AG04450 (cell line): ENCODE measurements at regions not wholly inside any gene's neighbourhood (a gene's known extent, or its start where the extent isn't known, plus 50 kb on each side); places are given as distances from the start of the nearest gene placed in this dataset.
A peak's percentile ranks its signal among the peaks of the same experiment; 100 is the strongest.

Experiments used
- CTCF ChIA-PET: fragments of 300-600, 350-600 bp; formaldehyde crosslinking; extraction: SDS; loops from one replicate; lab custom pipeline; 2022; ENCODE audit warnings: antibody characterized with exemption, inconsistent platforms; lab: Charles Lee
- POLR2A ChIA-PET: fragments of 350-600 bp; formaldehyde crosslinking; extraction: SDS; loops from one replicate; lab custom pipeline; 2021; ENCODE audit warnings: antibody characterized with exemption, inconsistent platforms; lab: Yijun Ruan, JAX
- DNase-seq: peaks from one replicate; pipeline ENCODE4 v3.0.0-alpha.2; 2011; ENCODE audit warnings: low read depth, low spot score
- H3K27ac ChIP-seq: one replicate; pipeline ENCODE4 v1.5.1; 2012; ENCODE audit warnings: low read depth, low read length, control low read depth
- H3K27me3 ChIP-seq: one replicate; pipeline ENCODE4 v1.6.0; 2012; ENCODE audit warnings: low read length; ENCODE audit not compliant: control insufficient read depth, insufficient read depth
- H3K4me3 ChIP-seq: 2 replicates; pipeline ENCODE4 v1.5.1; 2011; ENCODE audit warnings: mild to moderate bottlenecking, low read depth, low read length, control low read depth
- H3K9me3 ChIP-seq: 2 replicates; pipeline ENCODE4 v1.5.1; 2012; ENCODE audit warnings: low read length; ENCODE audit not compliant: control insufficient read depth, insufficient read depth
- CTCF ChIP-seq: IDR thresholded peaks from 2 replicates; pipeline ENCODE4 v1.5.1; 2011; ENCODE audit warnings: low read depth, low read length, control low read depth, inconsistent platforms

GRCh38 chr12:107448198-107448597 lies 237.4 kb upstream of the PWP1 start:
- H3K27ac ChIP-seq: no peak overlapping the region
- ChIA-PET CTCF (interaction anchor here (0.7 to 2.1 kb wide), 7 partner anchors 9 to 159 kb away, joined by 3 to 10 read pairs (median 3); no protein-coding TSS in a partner anchor), POLR2A (no interaction called here)
- no peak for DNase-seq
- no peaks in the 10 kb centered on the region; the same call in 1 of the 2 replicates for H3K9me3 ChIP-seq
- TF ChIP-seq CTCF: peak; percentile 58
- H3K4me3 ChIP-seq: no peak overlapping the region
- H3K27me3 ChIP-seq: no peaks in the 10 kb centered on the region

GRCh38 chr12:107449891-107450290 lies 235.7 kb upstream of the PWP1 start:
- no peak overlapping the region for H3K4me3 ChIP-seq
- H3K27me3 ChIP-seq: no peaks in the 10 kb centered on the region
- ChIA-PET CTCF (interaction anchor here (0.9 to 2.1 kb wide), 3 partner anchors 11 to 318 kb away, joined by 3 to 8 read pairs (median 6); no protein-coding TSS in a partner anchor), POLR2A (no interaction called here)
- H3K9me3 ChIP-seq: no peaks in the 10 kb centered on the region; the same call in 1 of the 2 replicates
- H3K27ac ChIP-seq: no peak overlapping the region
- no peak for TF ChIP-seq CTCF
- no peak for DNase-seq

GRCh38 chr12:107450541-107450940 lies 235.1 kb upstream of the PWP1 start:
- no peaks in the 10 kb centered on the region for H3K9me3 ChIP-seq
- TF ChIP-seq CTCF: no peak
- no peaks in the 10 kb centered on the region for H3K27me3 ChIP-seq
- no peak overlapping the region for H3K4me3 ChIP-seq
- ChIA-PET CTCF (interaction anchor here (0.9 to 1.3 kb wide), 2 partner anchors 159 to 319 kb away, joined by 3 to 6 read pairs; no protein-coding TSS in a partner anchor), POLR2A (no interaction called here)
- DNase-seq: no peak
- no peak overlapping the region for H3K27ac ChIP-seq

GRCh38 chr12:107451246-107451645 lies 234.4 kb upstream of the PWP1 start:
- Histone ChIP-seq H3K27me3 (no peaks in the 10 kb centered on the region), H3K9me3 (no peaks in the 10 kb centered on the region), H3K27ac (no peak overlapping the region), H3K4me3 (no peak overlapping the region)
- DNase-seq: no peak
- no peak for TF ChIP-seq CTCF
- ChIA-PET CTCF (interaction anchor here (0.7 to 1.2 kb wide), 2 partner anchors 104 to 320 kb away, joined by 3 to 6 read pairs; no protein-coding TSS in a partner anchor), POLR2A (no interaction called here)

GRCh38 chr12:107454109-107454830 lies 231.3 kb upstream of the PWP1 start:
- ChIA-PET POLR2A (interaction anchor here (0.6 kb wide), 1 partner anchor 360 kb away, joined by 3 read pairs; no protein-coding TSS in a partner anchor), CTCF (no interaction called here)
- H3K9me3 ChIP-seq: no peaks in the 10 kb centered on the region
- no peak for DNase-seq
- H3K27me3 ChIP-seq: no peaks in the 10 kb centered on the region
- H3K27ac ChIP-seq: no peak overlapping the region
- H3K4me3 ChIP-seq: no peak overlapping the region
- no peak for TF ChIP-seq CTCF
